Lung (tissue), 11 donors: ENCODE measurements at regions not wholly inside any gene's neighbourhood (a gene's known extent, or its start where the extent isn't known, plus 50 kb on each side); places are given as distances from the start of the nearest gene placed in this dataset.

Source experiments
- ATAC-seq: fragments of 200-7000 bp; cut with Tn5 transposase; one replicate; pipeline ENCODE4 v1.9.1; 2020; ENCODE audit warnings: moderate number of reproducible peaks; ENCODE audit not compliant: insufficient read depth, low FRiP score
- DNase-seq, 3 donors: peaks; one replicate each; pipeline ENCODE4 v3.0.0-alpha.2; 2013 to 2017
- H3K27ac ChIP-seq, 2 donors: one replicate each; pipeline ENCODE4 v1.5.1; 2013; ENCODE audit warnings: mild to moderate bottlenecking in 2 of 2, moderate library complexity in 2 of 2, control low read depth in 1 of 2, inconsistent platforms in 1 of 2, low read depth in 1 of 2, low read length in 1 of 2
- H3K27me3 ChIP-seq, 3 donors: one replicate each; pipeline ENCODE4 v1.5.1; 2013; ENCODE audit warnings: low read length in 2 of 3; ENCODE audit not compliant: control insufficient read depth in 3 of 3, insufficient read depth in 3 of 3
- H3K36me3 ChIP-seq, 4 donors: one replicate each; pipeline ENCODE4 v1.5.1; 2013; ENCODE audit warnings: low read length in 4 of 4, mild to moderate bottlenecking in 1 of 4, moderate library complexity in 1 of 4; ENCODE audit not compliant: control insufficient read depth in 4 of 4, insufficient read depth in 4 of 4
- H3K4me1 ChIP-seq, 5 donors: one replicate each; pipeline ENCODE4 v1.5.1; 2013; ENCODE audit warnings: low read length in 5 of 5, mild to moderate bottlenecking in 2 of 5, moderate library complexity in 1 of 5; ENCODE audit not compliant: control insufficient read depth in 5 of 5, insufficient read depth in 5 of 5
- H3K4me3 ChIP-seq: one replicate; pipeline ENCODE4 v1.5.1; 2013; ENCODE audit warnings: mild to moderate bottlenecking, control low read depth, moderate library complexity
- H3K9ac ChIP-seq, 2 donors: one replicate each; pipeline ENCODE4 v1.5.1; 2013; ENCODE audit warnings: low read length in 2 of 2, control low read depth in 1 of 2; ENCODE audit not compliant: insufficient read depth in 1 of 2
- H3K9me3 ChIP-seq, 4 donors: one replicate each; pipeline ENCODE4 v1.5.1; 2013; ENCODE audit warnings: low read length in 3 of 4, mild to moderate bottlenecking in 1 of 4, moderate library complexity in 1 of 4; ENCODE audit not compliant: control insufficient read depth in 4 of 4, insufficient read depth in 3 of 4
- WGBS, 2 donors: extraction: QIAGEN DNeasy Blood & Tissue Kit; methylation state at CpG; one replicate each; pipeline ENCODE4 v1.1.7; 2013; 5-methylcytosine and 5-hydroxymethylcytosine counted together
- TF ChIP-seq, protein P1 (sequence below): IDR thresholded peaks from 2 replicates; pipeline ENCODE4 v1.5.1; 2012; ENCODE audit warnings: mild to moderate bottlenecking; ENCODE audit errors: control extremely low read depth, extremely low read depth
- donor health status: control.
- donor health status: control.
- donor health status: Bipolar disorder and iron deficiency.
- donor health status: healthy.
- donor health status: DM: yes; HTN: yes; CAD: no.

GRCh38 chr2:228407821-228408220 lies 226.3 kb upstream of the SPHKAP start:
- TF ChIP-seq, protein P1, sequence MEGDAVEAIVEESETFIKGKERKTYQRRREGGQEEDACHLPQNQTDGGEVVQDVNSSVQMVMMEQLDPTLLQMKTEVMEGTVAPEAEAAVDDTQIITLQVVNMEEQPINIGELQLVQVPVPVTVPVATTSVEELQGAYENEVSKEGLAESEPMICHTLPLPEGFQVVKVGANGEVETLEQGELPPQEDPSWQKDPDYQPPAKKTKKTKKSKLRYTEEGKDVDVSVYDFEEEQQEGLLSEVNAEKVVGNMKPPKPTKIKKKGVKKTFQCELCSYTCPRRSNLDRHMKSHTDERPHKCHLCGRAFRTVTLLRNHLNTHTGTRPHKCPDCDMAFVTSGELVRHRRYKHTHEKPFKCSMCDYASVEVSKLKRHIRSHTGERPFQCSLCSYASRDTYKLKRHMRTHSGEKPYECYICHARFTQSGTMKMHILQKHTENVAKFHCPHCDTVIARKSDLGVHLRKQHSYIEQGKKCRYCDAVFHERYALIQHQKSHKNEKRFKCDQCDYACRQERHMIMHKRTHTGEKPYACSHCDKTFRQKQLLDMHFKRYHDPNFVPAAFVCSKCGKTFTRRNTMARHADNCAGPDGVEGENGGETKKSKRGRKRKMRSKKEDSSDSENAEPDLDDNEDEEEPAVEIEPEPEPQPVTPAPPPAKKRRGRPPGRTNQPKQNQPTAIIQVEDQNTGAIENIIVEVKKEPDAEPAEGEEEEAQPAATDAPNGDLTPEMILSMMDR, result no peak
- no peak overlapping the region for H3K4me3 ChIP-seq
- no peaks in the 10 kb centered on the region for H3K36me3 ChIP-seq
- no peaks in the 10 kb centered on the region for H3K27me3 ChIP-seq
- H3K4me1 ChIP-seq, result no peaks in the 10 kb centered on the region
- H3K27ac ChIP-seq, result no peak overlapping the region
- H3K9me3 ChIP-seq, result no peaks in the 10 kb centered on the region
- H3K9ac ChIP-seq, result no peak overlapping the region
- DNase-seq (no peak), ATAC-seq (no peak)

DNA sequence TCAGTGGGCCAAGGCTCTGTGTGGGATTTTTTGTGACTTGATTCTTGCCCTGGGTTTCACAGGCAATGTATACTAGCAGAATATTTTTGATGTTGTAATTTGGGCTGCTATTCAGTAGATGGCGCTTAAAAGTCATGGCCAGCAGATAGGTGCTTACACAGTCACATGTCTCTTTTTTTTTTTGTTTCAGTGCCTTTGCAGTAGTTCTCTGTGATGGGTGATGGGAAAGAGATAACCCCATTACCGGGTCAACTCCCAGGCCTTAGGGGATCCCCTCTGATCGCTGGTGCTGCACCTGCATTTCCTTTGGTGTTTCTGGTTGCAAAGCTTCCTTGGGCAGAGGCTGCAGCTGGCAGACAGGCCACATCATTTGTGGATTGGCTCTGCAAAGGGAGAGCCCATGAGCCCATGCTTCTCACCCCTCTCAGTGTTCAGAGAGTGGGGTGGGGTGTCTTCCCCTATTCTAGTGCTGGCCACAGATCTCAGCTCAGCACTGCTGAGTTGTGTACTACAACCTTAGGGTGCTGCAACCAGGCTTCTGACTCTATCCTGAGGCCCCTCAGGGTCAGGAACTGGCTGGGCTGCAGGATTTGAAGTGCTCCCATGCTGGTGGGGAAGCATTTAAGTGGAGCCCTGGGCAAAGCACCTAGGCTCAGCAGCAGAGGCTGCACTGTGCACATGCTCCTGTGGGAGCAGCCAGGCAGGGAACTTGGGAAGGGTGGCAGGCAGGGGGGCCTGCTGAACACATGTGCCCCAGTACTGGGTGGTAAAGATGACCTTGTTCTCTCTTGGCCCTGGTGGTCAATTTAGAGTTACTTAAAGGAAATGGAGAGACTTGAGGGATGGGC lies 219.8 kb upstream of the SPHKAP start:
- ATAC-seq, result no peak
- TF ChIP-seq, protein P1, result no peak
- no peak for DNase-seq
- Histone ChIP-seq H3K4me3 (no peak overlapping the region), H3K4me1 (no peaks in the 10 kb centered on the region), H3K27ac (no peak overlapping the region), H3K9me3 (peaks cover 0 to 5% (median 1%) of the 10 kb centered on the region in 4 donors), H3K36me3 (no peaks in the 10 kb centered on the region), H3K9ac (no peak overlapping the region), H3K27me3 (no peaks in the 10 kb centered on the region)
- WGBS, 2 donors, result 70 to 85% methylated on average over 3 of the region's 3 CpGs

GRCh38 chr2:228387776-228388175 lies 206.3 kb upstream of the SPHKAP start:
- ATAC-seq (no peak), DNase-seq (no peak)
- H3K9ac ChIP-seq, result no peak overlapping the region
- H3K4me1 ChIP-seq, result peaks cover 0 to 3% (median 0%) of the 10 kb centered on the region in 5 donors
- 58 to 59% methylated on average over 3 of the region's 3 CpGs for WGBS, 2 donors
- H3K9me3 ChIP-seq, result no peaks in the 10 kb centered on the region
- H3K36me3 ChIP-seq, result no peaks in the 10 kb centered on the region
- no peak overlapping the region for H3K4me3 ChIP-seq
- TF ChIP-seq, protein P1, result no peak
- H3K27ac ChIP-seq, result no peak overlapping the region
- no peaks in the 10 kb centered on the region for H3K27me3 ChIP-seq
